ENCODE measurements at regions not wholly inside any gene's neighbourhood (a gene's known extent, or its start where the extent isn't known, plus 50 kb on each side); places are given as distances from the start of the nearest gene placed in this dataset.

DNA sequence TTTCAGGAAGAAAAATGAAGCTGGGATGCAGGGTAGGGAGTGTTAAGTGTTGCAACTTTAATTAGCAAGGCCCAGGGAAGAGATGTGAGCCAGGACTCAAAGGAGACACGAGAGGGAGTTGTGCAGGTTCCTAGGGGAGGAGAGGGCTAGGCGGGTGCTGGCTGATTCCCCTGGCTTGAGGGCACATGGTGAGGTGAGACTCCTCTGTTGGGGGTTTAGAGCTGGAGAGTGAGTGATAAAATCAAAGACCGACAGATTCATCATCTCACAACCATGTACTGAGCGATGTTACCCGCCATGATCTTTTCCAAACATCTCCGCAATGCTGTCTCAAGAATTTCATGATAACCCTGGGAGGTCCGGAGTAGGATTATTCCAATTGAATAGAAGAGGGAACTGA, 161.8 kb upstream of the CSF3R start:
- BruUV-seq (replicated peaks) = no TSS peak
- Histone ChIP-seq H4K20me1 (ENCODE audit: insufficient read depth, low read length) (no peaks in the 10 kb centered on the region; the same call in 1 of the 2 replicates), H3K23ac (ENCODE audit: low read depth, low read length) (no peak overlapping the region), H3K79me1 (ENCODE audit: low read depth in 1 of 2, low read length in 2 of 2) (no peaks in the 10 kb centered on the region), H2AK9ac (replicated peaks; ENCODE audit: low read depth, low read length, poor library complexity) (no peak overlapping the region), H2BK15ac (ENCODE audit: low read depth, low read length) (no peak overlapping the region), H2AK5ac (ENCODE audit: low read depth, low read length) (no peak overlapping the region), H2AFZ (replicated peaks; ENCODE audit: low read length, poor library complexity) (no peak overlapping the region), H3K56ac (ENCODE audit: extremely low read depth, insufficient read depth, low read length) (no peak overlapping the region), H3K14ac (replicated peaks; ENCODE audit: low read depth, low read length) (no peak overlapping the region), H3K27me3 (ENCODE audit: control insufficient read depth, insufficient read depth, low read length) (peaks cover 9% of the 10 kb centered on the region), H3K4me3 (ENCODE audit: insufficient read depth, low read depth, low read length) (no peak overlapping the region), H3K4me1 (ENCODE audit: control insufficient read depth, insufficient read depth, low read length) (no peaks in the 10 kb centered on the region), H4K8ac (ENCODE audit: low read depth in 2 of 2, low read length in 2 of 2) (no peak overlapping the region), H4K5ac (ENCODE audit: low read depth, low read length) (no peak overlapping the region), H4K91ac (ENCODE audit: insufficient read depth, low read depth, low read length) (no peak overlapping the region), H3K9me3 (ENCODE audit: control insufficient read depth, insufficient read depth, low read length) (no peaks in the 10 kb centered on the region), H3K18ac (ENCODE audit: low read depth, low read length) (no peak overlapping the region), H3K4me2 (ENCODE audit: low read depth, low read length) (no peak overlapping the region), H3K4ac (ENCODE audit: low read depth, low read length) (no peak overlapping the region), H3K9ac (ENCODE audit: low read depth, low read length) (no peak overlapping the region), H2BK120ac (ENCODE audit: low read depth, low read length) (no peak overlapping the region), H3K27ac (ENCODE audit: insufficient read depth, low read length) (no peak overlapping the region), H2BK20ac (ENCODE audit: low read depth, low read length) (no peak overlapping the region), H2BK5ac (ENCODE audit: low read depth, low read length, poor library complexity, severe bottlenecking) (no peak overlapping the region), H3K9me1 (ENCODE audit: insufficient read depth, low read length) (no peaks in the 10 kb centered on the region), H3K36me3 (ENCODE audit: control insufficient read depth, insufficient read depth, low read length) (no peaks in the 10 kb centered on the region)
- no CpG with 5 or more reads among the region's 7 CpGs for WGBS, 2 experiments (ENCODE audit: extremely low coverage in 2 of 2, insufficient read length in 1 of 2)
- intact Hi-C loops (cut with micrococcal nuclease) (no loop called here), dilution Hi-C loops (cut with HindIII; ENCODE audit: low sequenced_read_pairs, unreplicated experiment) (no loop called here), in situ Hi-C loops (cut with MboI; ENCODE audit: low sequenced_read_pairs) (no loop called here)
- POLR2A ChIA-PET (ENCODE audit: unreplicated experiment) = no interaction called here
- CTCF ChIA-PET = interaction anchor here (0.7 kb wide), 1 partner anchor 136 kb away, joined by 3 read pairs; no protein-coding TSS in a partner anchor
- ATAC-seq (ENCODE audit: low read depth) (no peak), DNase-seq (no peak)
- TF ChIP-seq NFE2L2 (IDR thresholded peaks at IDR 0.05; ENCODE audit: low read depth, low read length) (no peak), RAD21 (IDR thresholded peaks at IDR 0.05; ENCODE audit: low read length) (no peak), ELK1 (IDR thresholded peaks at IDR 0.05; ENCODE audit: borderline replicate concordance, low read depth, low read length) (no peak), CEBPB (IDR thresholded peaks at IDR 0.05; ENCODE audit: low read depth, low read length) (no peak), BHLHE40 (IDR thresholded peaks at IDR 0.05; ENCODE audit: low read depth, low read length) (no peak), CHD1 (IDR thresholded peaks at IDR 0.05; ENCODE audit: low read depth, low read length) (no peak)

Data from IMR-90 (cell line).